ENCODE measurements at regions not wholly inside any gene's neighbourhood (a gene's known extent, or its start where the extent isn't known, plus 50 kb on each side); places are given as distances from the start of the nearest gene placed in this dataset.
"Not testable (repeated sequence)": the region's sequence is repeated elsewhere in the genome, so short reads cannot be mapped to it uniquely, and the experiment has no call there.

DNA sequence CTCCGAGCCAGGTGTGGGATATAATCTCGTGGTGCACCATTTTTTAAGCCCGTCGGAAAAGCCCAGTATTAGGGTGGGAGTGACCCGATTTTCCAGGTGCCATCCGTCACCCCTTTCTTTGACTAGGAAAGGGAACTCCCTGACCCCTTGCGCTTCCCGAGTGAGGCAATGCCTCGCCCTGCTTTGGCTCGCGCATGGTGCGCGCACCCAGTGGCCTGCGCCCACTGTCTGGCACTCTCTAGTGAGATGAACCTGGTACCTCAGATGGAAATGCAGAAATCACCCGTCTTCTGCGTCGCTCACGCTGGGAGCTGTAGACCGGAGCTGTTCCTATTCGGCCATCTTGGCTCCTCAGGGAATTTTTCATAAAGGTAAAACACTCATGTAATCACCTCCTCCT lies 63.9 kb downstream of the RWDD3 start:
- H3K27me3 ChIP-seq (ENCODE audit: control insufficient read depth, insufficient read depth, low read length); H3K4me1 Mint-ChIP-seq; H3K9me3 ChIP-seq (ENCODE audit: control insufficient read depth, insufficient read depth, low read length); H3K36me3 ChIP-seq (ENCODE audit: control insufficient read depth, insufficient read depth, low read length); ATAC-seq; H3K4me1 ChIP-seq (ENCODE audit: control insufficient read depth, insufficient read depth, low read length); H3K27me3 Mint-ChIP-seq (ENCODE audit: low read depth in 2 of 2); H3K36me3 Mint-ChIP-seq; intact Hi-C loops (cut with micrococcal nuclease); DNase-seq; H3K9me3 Mint-ChIP-seq; H3K4me3 ChIP-seq (ENCODE audit: low read length); H3K4me3 Mint-ChIP-seq; H3K27ac Mint-ChIP-seq; H3K27ac ChIP-seq (ENCODE audit: low read length): not testable (repeated sequence)
- WGBS (ENCODE audit: insufficient coverage): 97% methylated on average over 16 of the region's 20 CpGs

DNA sequence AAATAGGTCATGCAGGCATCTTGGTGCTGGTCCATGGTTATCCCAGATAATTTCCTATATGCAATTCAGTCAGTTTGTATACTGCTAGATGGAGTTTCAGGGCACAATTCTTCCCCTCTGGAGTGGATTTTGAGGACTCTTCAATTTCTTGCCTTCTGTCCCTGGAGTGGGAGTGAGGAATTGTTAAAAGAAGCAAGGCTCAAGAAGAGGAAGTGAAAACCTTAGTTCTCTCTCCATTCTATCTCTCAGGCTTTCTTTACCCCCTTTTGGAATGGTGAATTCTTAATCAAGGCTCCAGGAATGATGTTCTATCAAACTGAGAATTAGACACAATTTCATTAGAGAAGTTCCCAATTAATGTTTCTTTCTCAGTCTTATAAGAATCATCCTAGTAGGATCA lies 67.1 kb downstream of the RWDD3 start:
- Mint-ChIP-seq H3K27ac (no peak overlapping the region), H3K27me3 (ENCODE audit: low read depth in 2 of 2) (no peaks in the 10 kb centered on the region), H3K9me3 (peaks cover 5% of the 10 kb centered on the region in 2 donors), H3K4me3 (no peak overlapping the region), H3K4me1 (no peaks in the 10 kb centered on the region), H3K36me3 (peaks cover 4% of the 10 kb centered on the region)
- no peaks in the 10 kb centered on the region for H3K4me1 ChIP-seq (ENCODE audit: control insufficient read depth, insufficient read depth, low read length)
- H3K27me3 ChIP-seq (ENCODE audit: control insufficient read depth, insufficient read depth, low read length): no peaks in the 10 kb centered on the region
- no peaks in the 10 kb centered on the region for H3K9me3 ChIP-seq (ENCODE audit: control insufficient read depth, insufficient read depth, low read length)
- no peak for ATAC-seq
- DNase-seq: no peak
- TF ChIP-seq, protein P1, sequence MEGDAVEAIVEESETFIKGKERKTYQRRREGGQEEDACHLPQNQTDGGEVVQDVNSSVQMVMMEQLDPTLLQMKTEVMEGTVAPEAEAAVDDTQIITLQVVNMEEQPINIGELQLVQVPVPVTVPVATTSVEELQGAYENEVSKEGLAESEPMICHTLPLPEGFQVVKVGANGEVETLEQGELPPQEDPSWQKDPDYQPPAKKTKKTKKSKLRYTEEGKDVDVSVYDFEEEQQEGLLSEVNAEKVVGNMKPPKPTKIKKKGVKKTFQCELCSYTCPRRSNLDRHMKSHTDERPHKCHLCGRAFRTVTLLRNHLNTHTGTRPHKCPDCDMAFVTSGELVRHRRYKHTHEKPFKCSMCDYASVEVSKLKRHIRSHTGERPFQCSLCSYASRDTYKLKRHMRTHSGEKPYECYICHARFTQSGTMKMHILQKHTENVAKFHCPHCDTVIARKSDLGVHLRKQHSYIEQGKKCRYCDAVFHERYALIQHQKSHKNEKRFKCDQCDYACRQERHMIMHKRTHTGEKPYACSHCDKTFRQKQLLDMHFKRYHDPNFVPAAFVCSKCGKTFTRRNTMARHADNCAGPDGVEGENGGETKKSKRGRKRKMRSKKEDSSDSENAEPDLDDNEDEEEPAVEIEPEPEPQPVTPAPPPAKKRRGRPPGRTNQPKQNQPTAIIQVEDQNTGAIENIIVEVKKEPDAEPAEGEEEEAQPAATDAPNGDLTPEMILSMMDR (IDR thresholded peaks at IDR 0.05): no peak
- intact Hi-C loops (cut with micrococcal nuclease): no loop called here
- no peaks in the 10 kb centered on the region for H3K36me3 ChIP-seq (ENCODE audit: control insufficient read depth, insufficient read depth, low read length)
- H3K27ac ChIP-seq (ENCODE audit: low read length): no peak overlapping the region
- no peak overlapping the region for H3K4me3 ChIP-seq (ENCODE audit: low read length)

DNA sequence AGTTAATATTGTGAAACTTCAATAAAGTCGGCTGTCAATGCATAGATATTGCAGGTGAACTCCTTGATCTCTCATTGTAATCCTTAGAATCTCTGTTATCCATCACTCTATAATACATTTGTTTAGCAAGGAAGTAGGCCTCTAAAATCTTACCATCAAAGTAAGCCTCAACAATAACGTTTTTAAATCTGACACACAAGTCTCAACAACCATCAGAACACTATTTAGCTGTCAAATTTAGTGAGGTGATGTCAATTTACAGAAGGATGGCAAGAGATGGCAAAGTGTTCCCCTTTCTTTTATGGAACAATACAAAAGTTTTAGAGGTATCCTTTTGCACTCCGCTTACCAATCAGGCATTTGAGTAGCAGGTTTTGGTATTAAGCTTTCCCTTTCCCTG lies 67.6 kb downstream of the RWDD3 start:
- Mint-ChIP-seq H3K9me3 (peaks cover 5% of the 10 kb centered on the region in 2 donors), H3K36me3 (peaks cover 4% of the 10 kb centered on the region)
- no peaks in the 10 kb centered on the region for H3K27me3 ChIP-seq (ENCODE audit: control insufficient read depth, insufficient read depth, low read length)

DNA sequence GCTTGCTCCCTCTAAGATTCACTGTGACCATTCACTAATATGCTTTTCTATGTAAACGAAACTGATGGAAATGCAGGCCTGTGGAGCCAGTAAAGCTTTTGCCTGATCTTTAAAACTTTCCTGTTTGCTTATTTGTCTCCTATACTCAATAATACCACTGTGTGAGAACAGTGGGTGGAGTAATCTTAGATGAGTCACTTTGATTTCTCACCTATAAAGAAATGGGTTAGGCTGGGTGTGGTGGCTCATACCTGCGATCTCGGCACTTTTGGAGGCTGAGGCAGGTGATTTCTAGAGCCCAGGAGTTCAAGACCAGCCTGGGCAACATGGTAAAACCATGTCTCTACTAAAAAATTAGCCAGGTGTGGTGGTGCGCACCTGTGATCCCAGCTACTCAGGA lies 70.8 kb downstream of the RWDD3 start:
- TF ChIP-seq, protein P1 (IDR thresholded peaks at IDR 0.05): no peak
- no peak overlapping the region for H3K27ac Mint-ChIP-seq

More for the DNA sequence above, 67.6 kb downstream of the RWDD3 start:
- DNase-seq (no peak), ATAC-seq (no peak)
- Histone ChIP-seq H3K27ac (ENCODE audit: low read length) (no peak overlapping the region), H3K9me3 (ENCODE audit: control insufficient read depth, insufficient read depth, low read length) (no peaks in the 10 kb centered on the region), H3K4me3 (ENCODE audit: low read length) (no peak overlapping the region), H3K36me3 (ENCODE audit: control insufficient read depth, insufficient read depth, low read length) (no peaks in the 10 kb centered on the region), H3K4me1 (ENCODE audit: control insufficient read depth, insufficient read depth, low read length) (no peaks in the 10 kb centered on the region)
- Mint-ChIP-seq H3K4me3 (no peak overlapping the region), H3K4me1 (no peaks in the 10 kb centered on the region), H3K27me3 (ENCODE audit: low read depth in 2 of 2) (no peaks in the 10 kb centered on the region), H3K27ac (no peak overlapping the region)
- 90% methylated on average over 2 of the region's 3 CpGs for WGBS (ENCODE audit: insufficient coverage)
- intact Hi-C loops (cut with micrococcal nuclease): no loop called here
- TF ChIP-seq, protein P1 (IDR thresholded peaks at IDR 0.05): no peak

More for the DNA sequence above, 70.8 kb downstream of the RWDD3 start:
- H3K4me1 Mint-ChIP-seq: no peaks in the 10 kb centered on the region
- Histone ChIP-seq H3K4me3 (ENCODE audit: low read length) (no peak overlapping the region), H3K27ac (ENCODE audit: low read length) (no peak overlapping the region), H3K9me3 (ENCODE audit: control insufficient read depth, insufficient read depth, low read length) (no peaks in the 10 kb centered on the region), H3K36me3 (ENCODE audit: control insufficient read depth, insufficient read depth, low read length) (no peaks in the 10 kb centered on the region), H3K4me1 (ENCODE audit: control insufficient read depth, insufficient read depth, low read length) (no peaks in the 10 kb centered on the region), H3K27me3 (ENCODE audit: control insufficient read depth, insufficient read depth, low read length) (no peaks in the 10 kb centered on the region)
- 76% methylated on average over 4 of the region's 4 CpGs for WGBS (ENCODE audit: insufficient coverage)
- intact Hi-C loops (cut with micrococcal nuclease): no loop called here
- DNase-seq (no peak), ATAC-seq (no peak)
- no peaks in the 10 kb centered on the region for H3K27me3 Mint-ChIP-seq (ENCODE audit: low read depth in 2 of 2)
- peaks cover 3% of the 10 kb centered on the region for H3K36me3 Mint-ChIP-seq
- no peak overlapping the region for H3K4me3 Mint-ChIP-seq
- peaks cover 6 to 7% of the 10 kb centered on the region in 2 donors for H3K9me3 Mint-ChIP-seq
